Mesendoderm (in vitro differentiated cells): ENCODE measurements at regions not wholly inside any gene's neighbourhood (a gene's known extent, or its start where the extent isn't known, plus 50 kb on each side); places are given as distances from the start of the nearest gene placed in this dataset.

Source experiments
- DNase-seq: peaks from one replicate; pipeline ENCODE4 v3.0.0; 2013
- H2AK5ac ChIP-seq: 2 replicates; pipeline ENCODE4 v1.6.1; 2013; ENCODE audit warnings: low read length, inconsistent platforms
- H2BK120ac ChIP-seq: 2 replicates; pipeline ENCODE4 v1.6.1; 2013; ENCODE audit warnings: low read depth, mild to moderate bottlenecking, low read length, moderate library complexity, mixed read lengths
- H2BK15ac ChIP-seq: replicated peaks from 2 replicates; pipeline ENCODE4 v1.6.1; 2013; ENCODE audit warnings: low read depth, mild to moderate bottlenecking, moderate library complexity
- H2BK5ac ChIP-seq: 2 replicates; pipeline ENCODE4 v1.6.1; 2013; ENCODE audit warnings: low read length, inconsistent platforms
- H3K18ac ChIP-seq: 2 replicates; pipeline ENCODE4 v1.6.1; 2013; ENCODE audit warnings: mild to moderate bottlenecking, low read length, mixed read lengths
- H3K23ac ChIP-seq: one replicate; pipeline ENCODE4 v1.6.1; 2013; ENCODE audit warnings: low read length
- H3K27ac ChIP-seq: 2 replicates; pipeline ENCODE4 v1.5.1; 2013; ENCODE audit warnings: low read depth, mild to moderate bottlenecking, inconsistent platforms, low read length, moderate library complexity
- H3K27me3 ChIP-seq: 2 replicates; pipeline ENCODE4 v1.6.1; 2013; ENCODE audit warnings: low read length, control low read depth, mild to moderate bottlenecking, inconsistent platforms; ENCODE audit not compliant: insufficient read depth, poor library complexity
- H3K36me3 ChIP-seq: 2 replicates; pipeline ENCODE4 v1.6.1; 2013; ENCODE audit warnings: low read length, inconsistent platforms; ENCODE audit not compliant: control insufficient read depth, insufficient read depth
- H3K4ac ChIP-seq: one replicate; pipeline ENCODE4 v1.6.1; 2013; ENCODE audit warnings: low read depth, mild to moderate bottlenecking, low read length, moderate library complexity
- H3K4me1 ChIP-seq: 2 replicates; pipeline ENCODE4 v1.6.1; 2013; ENCODE audit warnings: low read depth, low read length, inconsistent platforms; ENCODE audit not compliant: control insufficient read depth
- H3K4me2 ChIP-seq: 2 replicates; pipeline ENCODE4 v1.6.1; 2013; ENCODE audit warnings: low read length
- H3K4me3 ChIP-seq: 2 replicates; pipeline ENCODE4 v1.5.1; 2013; ENCODE audit warnings: mild to moderate bottlenecking, low read length
- H3K56ac ChIP-seq: one replicate; pipeline ENCODE4 v1.6.1; 2013; ENCODE audit warnings: low read length
- H3K79me1 ChIP-seq: 2 replicates; pipeline ENCODE4 v1.6.1; 2013; ENCODE audit warnings: low read length, inconsistent platforms
- H3K79me2 ChIP-seq: 2 replicates; pipeline ENCODE4 v1.6.1; 2013; ENCODE audit warnings: mild to moderate bottlenecking, low read length; ENCODE audit not compliant: control insufficient read depth, insufficient read depth
- H3K9ac ChIP-seq: 2 replicates; pipeline ENCODE4 v1.6.1; 2013; ENCODE audit warnings: low read length, inconsistent platforms
- H4K5ac ChIP-seq: one replicate; pipeline ENCODE4 v1.6.1; 2013; ENCODE audit warnings: low read length
- H4K8ac ChIP-seq: one replicate; pipeline ENCODE4 v1.6.1; 2013; ENCODE audit warnings: low read depth, mild to moderate bottlenecking, control low read depth, low read length, moderate library complexity
- WGBS: extraction: QIAGEN DNeasy Blood & Tissue Kit; methylation state at CpG from one replicate; pipeline ENCODE4 v1.1.7; 2013; ENCODE audit warnings: low lambda C conversion rate, missing lambda C conversion rate; ENCODE audit not compliant: insufficient coverage; ENCODE audit errors: extremely low coverage; 5-methylcytosine and 5-hydroxymethylcytosine counted together

DNA sequence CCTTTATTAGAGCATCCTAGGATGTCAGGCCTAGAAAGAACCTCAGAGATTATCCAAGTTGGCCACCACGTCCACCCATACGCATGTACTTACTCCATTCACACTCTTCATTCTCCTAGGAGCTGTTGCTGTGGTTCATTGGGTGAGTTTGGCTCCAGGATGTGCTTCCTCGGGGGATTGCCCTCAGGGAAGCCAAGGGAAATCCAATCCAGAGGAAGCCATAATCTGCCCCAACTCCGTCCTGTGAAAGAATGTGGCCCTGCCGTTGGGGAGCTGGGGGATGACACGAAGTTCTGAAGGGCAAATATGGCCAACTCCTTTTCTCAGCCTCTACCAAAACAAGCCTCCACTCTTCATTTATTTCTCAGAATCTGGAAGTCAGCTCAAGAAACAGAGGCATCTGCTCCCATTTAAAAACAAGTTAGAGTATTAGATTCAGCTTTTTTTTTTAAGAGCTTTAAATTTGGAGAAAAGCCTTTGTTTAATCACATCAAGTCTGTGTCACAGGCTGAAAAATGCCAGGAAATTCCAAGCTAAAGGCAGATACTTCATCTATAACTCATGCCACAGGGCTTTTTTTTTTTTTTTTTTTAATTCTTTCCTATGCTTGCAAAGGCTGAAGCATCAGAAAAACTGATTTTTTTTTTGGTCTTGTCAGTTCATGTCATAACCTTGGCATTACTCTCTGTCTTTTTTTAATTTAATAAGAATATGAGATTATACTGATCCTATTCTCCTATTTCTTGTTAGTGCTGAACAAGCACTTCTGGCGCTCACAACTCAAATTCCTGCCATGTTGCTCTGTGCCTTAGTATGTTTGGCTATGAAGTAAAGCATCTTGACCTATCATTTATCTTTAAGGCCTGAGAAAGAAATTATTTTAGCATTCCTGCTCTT is 480.9 kb upstream of the MARCKS start:
- Histone ChIP-seq H3K4me1 (no peaks in the 10 kb centered on the region), H2BK15ac (no peak overlapping the region), H3K79me2 (no peaks in the 10 kb centered on the region), H3K4ac (no peak overlapping the region), H3K36me3 (no peaks in the 10 kb centered on the region), H3K27me3 (no peaks in the 10 kb centered on the region), H3K9ac (no peak overlapping the region), H3K18ac (no peak overlapping the region), H4K8ac (no peak overlapping the region), H2BK5ac (no peak overlapping the region), H3K56ac (no peak overlapping the region), H3K79me1 (no peaks in the 10 kb centered on the region), H2AK5ac (no peak overlapping the region), H4K5ac (no peak overlapping the region), H3K23ac (no peak overlapping the region), H2BK120ac (no peak overlapping the region), H3K4me2 (no peak overlapping the region), H3K4me3 (no peak overlapping the region), H3K27ac (no peak overlapping the region)
- WGBS, result no CpG with 5 or more reads among the region's 7 CpGs
- DNase-seq, result peak; percentile 13

DNA sequence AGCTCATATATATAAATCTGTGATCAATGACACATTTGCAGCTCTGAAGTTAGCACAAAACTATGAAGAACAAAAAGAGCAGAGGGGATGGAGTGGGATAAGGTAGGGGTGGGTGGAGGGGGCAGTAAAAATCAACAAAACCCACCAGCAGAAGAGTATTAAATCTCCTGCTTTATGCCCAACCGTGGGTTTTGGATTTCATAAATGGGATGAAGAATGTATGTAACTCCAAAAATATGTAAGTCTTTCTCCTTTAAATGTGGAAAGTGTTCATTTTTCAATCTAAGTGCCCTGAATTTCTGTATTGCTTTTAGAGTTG is 480.3 kb upstream of the MARCKS start:
- no peaks in the 10 kb centered on the region for H3K79me1 ChIP-seq
- no peak for DNase-seq
- H2AK5ac ChIP-seq, result no peak overlapping the region
- no peak overlapping the region for H3K56ac ChIP-seq
- WGBS, result no CpG with 5 or more reads among the region's 1 CpG
- no peak overlapping the region for H4K5ac ChIP-seq
- H3K4ac ChIP-seq, result no peak overlapping the region
- H3K79me2 ChIP-seq, result no peaks in the 10 kb centered on the region
- no peak overlapping the region for H3K27ac ChIP-seq
- H3K9ac ChIP-seq, result no peak overlapping the region
- H3K4me3 ChIP-seq, result no peak overlapping the region
- no peak overlapping the region for H2BK120ac ChIP-seq
- no peak overlapping the region for H3K18ac ChIP-seq
- H3K4me2 ChIP-seq, result no peak overlapping the region
- no peak overlapping the region for H4K8ac ChIP-seq
- H3K23ac ChIP-seq, result no peak overlapping the region
- no peaks in the 10 kb centered on the region for H3K36me3 ChIP-seq
- H3K27me3 ChIP-seq, result no peaks in the 10 kb centered on the region
- H3K4me1 ChIP-seq, result no peaks in the 10 kb centered on the region
- H2BK15ac ChIP-seq, result no peak overlapping the region
- H2BK5ac ChIP-seq, result no peak overlapping the region

DNA sequence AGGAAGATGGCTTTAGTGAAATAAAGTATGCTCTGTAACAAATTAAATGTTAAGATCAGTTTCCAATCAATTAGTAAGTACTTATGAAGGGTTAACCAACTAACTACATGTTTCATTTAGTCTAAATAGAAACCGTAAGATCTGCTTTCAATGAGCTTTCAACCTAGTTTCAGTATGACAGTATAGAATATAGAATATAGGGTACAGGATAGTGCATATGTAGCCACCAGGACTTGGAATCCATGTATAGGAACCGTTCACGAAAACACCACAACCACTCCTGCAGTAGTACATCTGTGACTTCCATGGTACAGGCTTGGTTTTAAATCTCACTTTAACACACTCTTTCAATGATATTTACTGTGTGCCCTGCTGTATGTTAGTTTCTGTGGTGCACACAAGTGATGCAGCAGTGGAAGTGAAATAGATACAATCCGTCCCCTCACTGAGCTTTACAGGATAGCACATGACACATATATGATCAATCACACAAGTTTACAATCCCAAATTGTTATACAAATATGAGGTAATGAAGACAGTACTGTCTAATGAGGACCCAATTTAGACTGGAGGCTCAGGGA is 479.7 kb upstream of the MARCKS start:
- H2BK120ac ChIP-seq, result no peak overlapping the region
- no peak overlapping the region for H3K18ac ChIP-seq
- no peak overlapping the region for H4K5ac ChIP-seq
- H3K4me3 ChIP-seq, result no peak overlapping the region
- no peak overlapping the region for H3K56ac ChIP-seq
- DNase-seq, result no peak
- H3K79me1 ChIP-seq, result no peaks in the 10 kb centered on the region
- no peak overlapping the region for H3K4ac ChIP-seq
- no peaks in the 10 kb centered on the region for H3K27me3 ChIP-seq
- peak overlapping the region; percentile 13 for H4K8ac ChIP-seq
- WGBS, result no CpG with 5 or more reads among the region's 4 CpGs
- H3K4me2 ChIP-seq, result no peak overlapping the region
- no peak overlapping the region for H3K23ac ChIP-seq
- H3K4me1 ChIP-seq, result no peaks in the 10 kb centered on the region
- no peaks in the 10 kb centered on the region for H3K36me3 ChIP-seq
- no peaks in the 10 kb centered on the region for H3K79me2 ChIP-seq
- no peak overlapping the region for H2BK15ac ChIP-seq
- no peak overlapping the region for H2AK5ac ChIP-seq
- no peak overlapping the region for H3K27ac ChIP-seq
- no peak overlapping the region for H3K9ac ChIP-seq
- H2BK5ac ChIP-seq, result no peak overlapping the region

DNA sequence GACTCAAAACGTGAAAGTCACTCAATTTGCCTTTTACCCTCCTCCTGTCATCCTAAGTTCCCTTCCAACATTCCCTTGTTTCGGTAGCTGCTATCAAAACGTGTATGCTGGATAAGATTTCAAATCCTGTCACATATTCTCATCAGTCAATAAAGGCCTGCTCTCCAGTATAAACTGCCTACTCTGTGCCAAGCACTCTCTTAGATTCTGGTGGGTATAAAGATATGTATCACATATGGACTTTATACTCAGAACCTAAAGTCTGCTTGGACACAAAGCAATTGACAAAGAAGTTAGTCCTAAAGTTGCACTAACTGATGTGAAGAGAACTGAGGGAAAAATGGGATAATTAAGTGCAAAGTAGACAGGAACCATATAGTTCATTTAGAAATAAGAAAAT is 476.6 kb upstream of the MARCKS start:
- Histone ChIP-seq H3K56ac (no peak overlapping the region), H3K4me2 (no peak overlapping the region), H3K23ac (no peak overlapping the region), H3K79me1 (no peaks in the 10 kb centered on the region), H4K5ac (no peak overlapping the region), H3K27me3 (no peaks in the 10 kb centered on the region), H2AK5ac (no peak overlapping the region), H2BK5ac (no peak overlapping the region), H4K8ac (no peak overlapping the region), H3K36me3 (no peaks in the 10 kb centered on the region), H3K4me1 (no peaks in the 10 kb centered on the region), H3K4me3 (no peak overlapping the region), H3K4ac (no peak overlapping the region), H3K18ac (no peak overlapping the region), H3K9ac (no peak overlapping the region), H2BK120ac (no peak overlapping the region), H3K27ac (no peak overlapping the region), H3K79me2 (no peaks in the 10 kb centered on the region), H2BK15ac (no peak overlapping the region)
- no peak for DNase-seq
- no CpG with 5 or more reads among the region's 3 CpGs for WGBS

DNA sequence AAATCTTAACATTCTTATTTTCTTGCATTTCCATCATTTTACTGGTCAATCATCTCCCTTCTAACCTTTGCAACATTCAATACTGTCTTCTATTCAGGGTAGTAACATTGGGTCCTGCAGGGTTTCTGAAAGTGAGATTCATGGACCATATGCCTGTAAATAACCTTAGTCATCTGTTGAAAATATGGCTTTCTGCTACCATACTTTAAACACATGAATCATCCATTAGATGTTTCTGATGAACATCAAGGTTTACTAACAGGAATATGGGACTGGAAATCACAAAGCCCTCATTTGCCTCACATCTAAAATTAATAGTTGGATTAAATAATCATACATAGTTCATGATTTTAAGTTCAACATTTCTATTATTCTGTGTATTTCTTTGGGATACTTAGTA is 475.9 kb upstream of the MARCKS start:
- Histone ChIP-seq H3K18ac (no peak overlapping the region), H3K27ac (no peak overlapping the region), H3K56ac (no peak overlapping the region), H2BK120ac (no peak overlapping the region), H3K4ac (no peak overlapping the region), H3K23ac (no peak overlapping the region), H3K79me2 (no peaks in the 10 kb centered on the region), H3K36me3 (no peaks in the 10 kb centered on the region), H3K27me3 (no peaks in the 10 kb centered on the region), H3K79me1 (no peaks in the 10 kb centered on the region), H3K4me3 (no peak overlapping the region), H2AK5ac (no peak overlapping the region), H4K8ac (no peak overlapping the region), H3K4me2 (no peak overlapping the region), H4K5ac (no peak overlapping the region), H3K4me1 (no peaks in the 10 kb centered on the region), H3K9ac (no peak overlapping the region), H2BK5ac (no peak overlapping the region), H2BK15ac (no peak overlapping the region)
- DNase-seq, result no peak

DNA sequence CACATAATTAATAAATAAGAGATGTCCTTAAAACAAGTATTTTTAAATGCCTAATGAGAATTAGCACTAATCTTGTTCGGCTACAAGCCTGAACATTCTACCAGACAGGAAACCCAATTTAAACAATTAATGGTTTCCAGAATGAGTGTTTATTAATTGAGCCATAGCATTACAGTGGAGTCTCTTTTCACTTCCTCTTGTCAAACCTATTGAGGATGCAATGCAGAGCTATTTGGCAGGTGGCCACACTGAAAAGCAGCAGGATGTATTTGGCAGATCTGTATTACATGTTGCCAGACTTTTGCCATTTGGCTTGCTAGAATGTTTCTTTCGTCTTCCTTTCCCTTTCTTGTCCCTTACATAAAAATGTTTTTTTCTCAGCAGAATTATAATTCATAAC is 475.2 kb upstream of the MARCKS start:
- no peak overlapping the region for H2AK5ac ChIP-seq
- H2BK15ac ChIP-seq, result no peak overlapping the region
- WGBS, result no CpG with 5 or more reads among the region's 2 CpGs
- H3K4me1 ChIP-seq, result no peaks in the 10 kb centered on the region
- no peak overlapping the region for H3K56ac ChIP-seq
- no peak overlapping the region for H3K9ac ChIP-seq
- no peak overlapping the region for H4K8ac ChIP-seq
- H2BK120ac ChIP-seq, result no peak overlapping the region
- no peaks in the 10 kb centered on the region for H3K27me3 ChIP-seq
- no peaks in the 10 kb centered on the region for H3K79me1 ChIP-seq
- H3K23ac ChIP-seq, result no peak overlapping the region
- no peak overlapping the region for H4K5ac ChIP-seq
- H3K4me3 ChIP-seq, result no peak overlapping the region
- DNase-seq, result no peak
- no peak overlapping the region for H3K4ac ChIP-seq
- H2BK5ac ChIP-seq, result no peak overlapping the region
- H3K18ac ChIP-seq, result no peak overlapping the region
- no peaks in the 10 kb centered on the region for H3K36me3 ChIP-seq
- no peak overlapping the region for H3K4me2 ChIP-seq
- no peaks in the 10 kb centered on the region for H3K79me2 ChIP-seq
- no peak overlapping the region for H3K27ac ChIP-seq
